GM12872 (cell line): ENCODE measurements at regions not wholly inside any gene's neighbourhood (a gene's known extent, or its start where the extent isn't known, plus 50 kb on each side); places are given as distances from the start of the nearest gene placed in this dataset.

Experiments used
- TF ChIP-seq, protein P1 (sequence below): IDR thresholded peaks from 3 replicates; pipeline ENCODE4 v1.5.1; 2011; ENCODE audit warnings: low read depth, mild to moderate bottlenecking, low read length, moderate library complexity; ENCODE audit not compliant: insufficient read depth

DNA sequence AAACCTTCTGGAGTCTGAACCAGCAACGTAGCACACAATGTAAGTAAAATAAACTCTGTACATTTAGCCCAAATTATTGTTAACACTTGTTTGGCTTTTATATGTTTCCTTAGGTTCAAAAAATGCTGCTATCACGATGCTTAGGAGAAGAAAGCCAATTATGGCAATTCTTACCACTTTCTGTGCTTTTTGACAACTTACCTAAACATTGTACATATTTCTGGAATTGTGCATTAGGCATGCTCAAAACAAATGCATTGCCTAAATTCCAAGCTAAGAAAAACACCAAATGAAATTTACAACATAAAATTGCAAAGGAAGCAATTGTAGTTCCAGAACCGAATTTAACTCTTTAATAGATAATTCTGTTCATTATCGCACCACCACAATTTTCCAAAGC lies 585.6 kb upstream of the DSEL start:
- TF ChIP-seq, protein P1, sequence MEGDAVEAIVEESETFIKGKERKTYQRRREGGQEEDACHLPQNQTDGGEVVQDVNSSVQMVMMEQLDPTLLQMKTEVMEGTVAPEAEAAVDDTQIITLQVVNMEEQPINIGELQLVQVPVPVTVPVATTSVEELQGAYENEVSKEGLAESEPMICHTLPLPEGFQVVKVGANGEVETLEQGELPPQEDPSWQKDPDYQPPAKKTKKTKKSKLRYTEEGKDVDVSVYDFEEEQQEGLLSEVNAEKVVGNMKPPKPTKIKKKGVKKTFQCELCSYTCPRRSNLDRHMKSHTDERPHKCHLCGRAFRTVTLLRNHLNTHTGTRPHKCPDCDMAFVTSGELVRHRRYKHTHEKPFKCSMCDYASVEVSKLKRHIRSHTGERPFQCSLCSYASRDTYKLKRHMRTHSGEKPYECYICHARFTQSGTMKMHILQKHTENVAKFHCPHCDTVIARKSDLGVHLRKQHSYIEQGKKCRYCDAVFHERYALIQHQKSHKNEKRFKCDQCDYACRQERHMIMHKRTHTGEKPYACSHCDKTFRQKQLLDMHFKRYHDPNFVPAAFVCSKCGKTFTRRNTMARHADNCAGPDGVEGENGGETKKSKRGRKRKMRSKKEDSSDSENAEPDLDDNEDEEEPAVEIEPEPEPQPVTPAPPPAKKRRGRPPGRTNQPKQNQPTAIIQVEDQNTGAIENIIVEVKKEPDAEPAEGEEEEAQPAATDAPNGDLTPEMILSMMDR, result no peak

DNA sequence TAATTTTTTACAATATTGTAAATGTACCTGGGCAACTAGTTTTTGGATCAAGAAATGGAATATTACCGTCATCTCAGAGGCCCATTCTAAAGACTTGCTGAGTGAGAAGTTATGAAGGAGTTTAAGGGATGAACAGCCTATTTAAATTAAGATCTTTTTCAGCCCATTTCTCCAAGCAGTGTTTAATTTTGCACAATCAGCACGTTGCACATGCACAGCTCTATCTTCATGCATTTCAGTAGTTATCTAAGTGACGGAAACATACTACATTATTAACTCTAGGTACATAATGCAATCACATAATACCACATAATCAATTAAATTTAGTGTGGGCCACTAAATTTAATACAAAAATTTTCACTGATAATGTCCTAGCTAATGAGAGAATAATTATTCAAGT lies 582.1 kb upstream of the DSEL start:
- TF ChIP-seq, protein P1, result no peak

DNA sequence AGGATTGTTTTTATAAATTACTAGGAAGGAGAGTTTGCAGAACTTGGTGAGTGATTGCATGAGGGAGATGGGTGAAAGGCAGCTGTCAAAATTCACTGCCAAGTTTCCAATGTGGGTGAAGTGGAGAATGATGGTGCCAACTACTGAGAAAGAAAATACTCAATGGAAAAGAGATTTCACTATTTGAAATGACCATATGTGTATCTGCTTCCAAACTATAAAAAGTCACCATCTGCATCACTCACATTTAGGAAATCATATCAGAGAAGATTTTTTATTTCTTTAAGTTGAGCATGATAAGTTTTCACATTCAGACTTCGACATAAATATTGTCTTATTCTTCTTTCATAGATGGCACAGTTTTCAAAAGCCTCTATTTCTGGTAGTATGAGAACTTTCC lies 570.0 kb upstream of the DSEL start:
- TF ChIP-seq, protein P1, result no peak

DNA sequence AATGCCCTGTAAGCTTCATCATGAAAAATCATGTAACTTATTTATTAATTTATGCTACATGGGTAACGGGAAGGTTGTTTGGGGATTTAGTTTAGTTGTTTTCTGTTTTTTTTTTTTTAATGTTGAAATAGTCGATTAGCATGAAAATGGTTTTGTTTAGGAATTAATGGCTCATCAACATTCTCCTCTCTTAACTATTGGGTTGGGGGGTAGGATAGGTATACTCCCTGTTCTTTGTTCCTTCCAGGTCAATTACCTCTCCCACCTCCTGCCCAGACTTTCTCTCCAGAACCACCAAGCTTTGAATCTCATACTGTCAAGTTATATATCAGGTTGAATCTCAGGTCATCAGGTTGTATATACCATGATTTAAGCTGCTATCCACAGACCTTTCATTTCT lies 568.7 kb upstream of the DSEL start:
- TF ChIP-seq, protein P1, result no peak

DNA sequence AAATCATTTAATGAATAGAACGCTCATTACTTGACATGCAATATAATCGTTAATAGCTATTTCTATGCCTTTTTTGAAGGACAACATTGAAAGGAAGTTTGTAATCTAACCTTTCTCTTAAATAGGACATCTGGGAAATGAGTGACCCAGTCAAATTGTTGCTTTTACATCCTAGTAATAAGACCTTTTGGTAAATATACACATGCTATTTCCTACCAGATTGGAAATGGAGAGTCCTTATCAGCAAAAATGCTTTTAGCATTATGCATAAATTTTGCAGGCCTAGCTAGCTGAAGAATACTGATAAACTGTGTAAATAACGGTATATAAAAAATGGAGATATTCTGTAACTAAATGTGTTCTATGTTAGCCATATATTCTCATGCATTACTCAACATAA lies 567.3 kb upstream of the DSEL start:
- TF ChIP-seq, protein P1, result no peak

DNA sequence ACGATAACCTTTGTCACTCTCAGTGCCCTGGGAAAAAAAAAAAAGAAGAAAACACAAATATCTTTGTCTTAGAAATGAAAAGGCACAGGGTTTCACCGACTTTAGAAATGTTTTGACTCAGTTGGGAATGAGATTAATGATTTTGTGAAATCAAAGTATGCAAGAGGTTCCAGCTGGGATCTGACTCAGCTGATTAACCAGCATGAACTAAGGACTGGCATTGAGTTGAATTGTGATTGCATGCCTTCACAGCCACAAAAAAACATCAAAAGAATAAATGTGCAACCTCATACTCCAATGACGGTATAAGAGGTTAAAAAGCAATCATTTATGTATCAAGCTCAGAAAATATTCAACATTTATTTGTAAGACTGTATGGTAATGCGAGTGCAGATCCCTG lies 566.6 kb upstream of the DSEL start:
- TF ChIP-seq, protein P1, result no peak

DNA sequence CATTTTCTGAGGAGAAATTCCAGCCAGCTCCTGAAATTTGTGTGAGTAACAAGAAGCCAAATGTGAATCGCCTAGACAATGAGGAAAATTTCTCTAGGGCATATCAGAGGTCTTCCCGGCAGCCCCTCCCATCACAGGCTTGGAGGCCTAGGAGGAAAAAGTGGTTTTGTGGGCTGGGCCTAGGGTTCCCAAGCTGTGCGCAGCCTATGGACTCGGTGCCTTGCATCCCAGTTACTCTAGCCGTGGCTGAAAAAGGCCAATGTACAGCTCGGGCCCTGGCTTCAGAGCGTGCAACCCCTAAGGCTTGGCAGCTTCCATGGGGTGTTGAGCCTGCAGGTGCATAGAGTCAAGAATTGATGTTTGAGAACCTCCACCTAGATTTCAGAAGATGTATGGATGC lies 556.2 kb upstream of the DSEL start:
- TF ChIP-seq, protein P1, result no peak

DNA sequence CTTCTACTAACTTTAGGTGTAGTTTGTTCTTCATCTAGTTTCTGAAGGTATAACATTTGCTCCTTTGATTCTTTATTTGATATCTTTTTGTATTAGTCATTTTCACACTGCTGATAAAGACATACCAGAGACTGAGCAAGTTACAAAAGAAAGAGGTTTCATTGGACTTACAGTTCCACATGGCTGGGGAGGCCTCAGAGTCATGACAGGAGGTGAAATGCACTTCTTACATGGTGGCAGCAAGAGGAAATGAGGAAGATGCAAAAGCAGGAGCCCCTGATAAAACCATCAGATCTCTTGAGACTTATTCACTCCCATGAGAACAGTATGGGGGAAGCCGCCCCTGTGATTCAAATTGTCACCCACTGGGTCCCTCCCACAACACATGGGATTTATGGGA lies 544.4 kb upstream of the DSEL start:
- TF ChIP-seq, protein P1, result no peak
